GM12875 (cell line): ENCODE measurements at regions not wholly inside any gene's neighbourhood (a gene's known extent, or its start where the extent isn't known, plus 50 kb on each side); places are given as distances from the start of the nearest gene placed in this dataset.

Experiments
- H3K4me3 ChIP-seq: one replicate; pipeline ENCODE4 v1.5.1; 2011; ENCODE audit warnings: low read depth, low read length, control low read depth
- CTCF ChIP-seq: IDR thresholded peaks from 2 replicates; pipeline ENCODE4 v1.5.1; 2011; ENCODE audit warnings: low read depth, mild to moderate bottlenecking, control low read depth, inconsistent platforms, low read length, moderate library complexity, borderline replicate concordance; ENCODE audit not compliant: insufficient read depth

- no peak for TF ChIP-seq CTCF
- H3K4me3 ChIP-seq, result no peak overlapping the region
Observed at GRCh38 chr6:113146878-113147277, 710.3 kb upstream of the MARCKS start.

DNA sequence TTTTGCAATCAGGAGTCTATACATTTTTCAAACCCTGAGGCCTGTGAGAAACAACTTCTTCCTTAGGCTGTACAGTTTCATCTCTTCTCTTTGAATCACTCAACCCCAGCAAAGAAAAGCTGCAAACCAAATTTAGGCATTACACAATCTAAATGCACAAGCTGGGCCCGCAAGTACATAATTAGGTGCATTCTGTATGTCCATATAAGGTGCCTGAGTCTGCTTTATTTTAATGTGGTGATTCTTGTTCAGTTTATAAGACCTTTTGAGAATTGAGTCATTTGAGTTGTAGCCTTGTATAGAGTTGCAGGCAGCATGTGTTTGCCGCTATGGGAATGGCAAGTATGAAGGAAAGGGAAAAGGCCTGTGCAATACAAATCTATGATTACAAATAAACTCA lies 709.6 kb upstream of the MARCKS start:
- TF ChIP-seq CTCF, result no peak

DNA sequence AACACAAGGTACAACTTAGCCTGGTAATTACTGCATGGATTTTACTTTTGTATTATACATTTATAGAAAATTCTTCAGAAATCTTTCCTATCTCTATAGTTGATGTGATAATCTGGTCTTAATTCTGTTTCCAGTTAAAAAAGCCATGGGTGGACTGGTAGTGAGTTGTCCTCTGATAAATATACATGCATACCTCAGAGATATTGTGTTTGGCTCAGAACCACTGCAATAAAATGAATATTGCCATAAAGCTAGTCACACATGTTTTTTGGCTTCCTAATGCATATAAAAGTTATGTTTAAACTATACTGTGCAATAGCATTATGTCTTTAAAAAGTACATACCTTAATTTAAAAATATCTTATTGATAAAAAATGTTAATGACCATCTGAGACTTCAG lies 708.6 kb upstream of the MARCKS start:
- TF ChIP-seq CTCF, result no peak
- H3K4me3 ChIP-seq, result no peak overlapping the region

More for the DNA sequence above, 709.6 kb upstream of the MARCKS start:
- H3K4me3 ChIP-seq, result no peak overlapping the region

DNA sequence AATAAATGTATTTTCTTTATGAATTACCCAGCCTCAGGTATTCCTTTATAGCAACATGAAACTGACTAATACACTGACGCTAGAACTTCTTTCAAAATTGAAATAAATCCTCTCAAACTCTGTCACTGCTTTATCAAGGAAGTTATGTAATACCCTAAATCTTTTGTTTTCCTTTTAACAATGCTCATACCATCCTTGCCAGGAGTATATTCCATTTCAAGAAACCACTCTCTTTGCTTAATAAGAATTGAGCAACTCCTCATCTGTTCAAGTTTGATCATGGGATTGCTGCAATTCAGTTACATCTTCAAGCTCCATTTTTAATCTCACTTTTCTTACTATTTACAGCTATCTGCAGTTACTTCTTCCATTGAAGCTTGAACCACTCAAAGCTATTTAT lies 707.6 kb upstream of the MARCKS start:
- TF ChIP-seq CTCF, result no peak
- no peak overlapping the region for H3K4me3 ChIP-seq

DNA sequence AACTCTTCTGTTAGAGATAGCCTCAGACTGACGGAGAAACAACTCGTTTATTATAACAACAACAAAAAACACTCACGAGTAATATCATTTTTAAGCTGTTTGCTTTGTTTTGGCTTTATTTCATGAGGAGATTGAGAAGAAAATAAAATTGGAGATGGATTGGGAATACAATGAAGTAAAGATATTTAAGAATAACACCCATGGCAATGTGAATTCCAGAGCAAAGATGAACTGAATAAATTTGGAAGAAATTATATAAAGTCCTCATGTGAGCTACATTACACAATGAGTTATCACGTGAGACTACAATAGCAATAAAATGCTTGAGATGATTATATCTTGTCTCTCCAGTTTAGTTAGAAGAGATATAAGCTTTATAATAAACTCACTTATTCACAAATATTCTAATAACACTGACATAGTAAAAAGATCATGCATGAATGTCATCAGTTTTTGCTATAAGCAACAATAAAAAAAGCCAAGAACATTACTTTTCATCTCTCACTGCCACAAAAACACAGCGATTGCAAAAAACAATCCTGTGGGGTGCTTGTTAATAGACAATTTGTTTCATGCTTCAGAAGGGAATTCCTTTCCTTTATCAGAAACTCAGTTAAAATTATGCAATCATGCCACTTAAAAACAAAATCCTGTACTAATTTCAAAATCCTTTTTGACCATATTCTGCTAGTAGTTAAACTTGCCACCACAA lies 696.7 kb upstream of the MARCKS start:
- H3K4me3 ChIP-seq, result no peak overlapping the region
- TF ChIP-seq CTCF, result no peak

DNA sequence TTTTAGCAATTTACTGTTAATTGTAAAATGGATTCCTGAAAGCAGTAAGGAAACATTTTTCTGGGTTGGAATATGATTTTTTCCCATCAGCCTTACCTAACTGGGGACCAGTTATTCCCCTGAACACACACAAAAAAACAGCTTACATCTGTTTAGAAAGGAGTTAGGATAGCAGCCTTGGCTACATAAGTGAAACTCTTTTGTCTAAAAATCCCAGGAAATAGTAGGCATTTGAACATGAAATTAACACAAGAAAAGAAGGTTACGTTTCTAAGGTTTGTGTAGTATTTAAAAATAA lies 696.2 kb upstream of the MARCKS start:
- TF ChIP-seq CTCF, result no peak
- H3K4me3 ChIP-seq, result no peak overlapping the region

DNA sequence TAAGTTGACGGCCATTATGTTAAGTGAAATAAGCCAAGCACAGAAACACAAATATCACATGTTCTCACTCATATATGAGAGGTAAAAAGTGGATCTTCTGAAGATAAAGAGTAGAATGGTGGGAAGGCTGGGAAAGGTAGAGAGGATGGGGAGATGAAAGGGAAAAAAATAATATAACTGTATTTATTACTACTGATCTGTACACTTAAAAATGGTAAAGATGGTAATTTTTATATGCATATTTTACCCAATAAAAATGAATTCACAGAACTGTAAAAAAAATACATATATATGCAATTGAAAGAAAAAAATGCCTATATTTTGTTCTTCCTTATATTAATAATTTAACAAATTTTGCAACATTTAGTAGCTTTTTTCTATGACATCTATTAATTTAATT lies 694.4 kb upstream of the MARCKS start:
- no peak for TF ChIP-seq CTCF
- H3K4me3 ChIP-seq, result no peak overlapping the region
